K562 (cell line): ENCODE measurements at regions not wholly inside any gene's neighbourhood (a gene's known extent, or its start where the extent isn't known, plus 50 kb on each side); places are given as distances from the start of the nearest gene placed in this dataset.

Experiments used
- ATAC-seq: fragments of 200-7000 bp; cut with Tn5 transposase; 3 replicates; pipeline ENCODE4 v1.9.1; 2020; ENCODE audit warnings: moderate library complexity
- BruUV-seq: library from RNA; stranded (reverse); fragments of 400-500 nt; replicated peaks from 2 replicates; lab custom pipeline; 2021; lab: Mats Ljungman, UMichigan
- CTCF ChIA-PET: fragments of 300-600 bp; formaldehyde crosslinking; extraction: SDS; loops from one replicate; lab custom pipeline; 2021; ENCODE audit warnings: low intra/inter-chr PET ratio; lab: Yijun Ruan, JAX
- POLR2A ChIA-PET: fragments of 300-600, 350-650 bp; sonication (Branson Sonifier 250); formaldehyde crosslinking; extraction: SDS; loops from one replicate; lab custom pipeline; 2021; ENCODE audit warnings: antibody characterized with exemption, inconsistent platforms; lab: Yijun Ruan, JAX
- DNase-seq, 4 experiments: peaks; one replicate each; pipeline versions ENCODE4 v3.0.0 to v3.0.0-alpha.2; 2011 to 2018; ENCODE audit warnings: low spot score in 3 of 4, mixed read lengths in 3 of 4; ENCODE audit errors: extremely low read depth in 1 of 4
- FAIRE-seq: peaks from 2 replicates; lab custom pipeline; 2011; peaks lifted over from hg19 to GRCh38; lab: Jason Lieb, UNC
- H2AFZ ChIP-seq: 2 replicates; pipeline ENCODE4 v1.6.0; 2011; ENCODE audit warnings: low read depth, low read length, control low read depth, inconsistent platforms
- H3K27ac ChIP-seq: fragments of 200-600 bp; 3 replicates; pipeline ENCODE4 v1.8.0; 2011; ENCODE audit warnings: low read depth, mild to moderate bottlenecking, control low read depth, inconsistent platforms, low read length, moderate library complexity, mixed read lengths; ENCODE audit errors: extremely low read depth
- H3K27me3 ChIP-seq, 2 experiments: fragments of 300-600 bp in 1 of 2; 2 replicates in 1 of 2; 3 replicates in 1 of 2; pipeline versions ENCODE4 v1.6.0 to v1.8.0; 2011; ENCODE audit warnings: inconsistent platforms in 2 of 2, low read length in 2 of 2, mild to moderate bottlenecking in 1 of 2, mixed read lengths in 1 of 2, moderate library complexity in 1 of 2; ENCODE audit not compliant: control insufficient read depth in 2 of 2, insufficient read depth in 2 of 2
- H3K36me3 ChIP-seq: fragments of 300-600 bp; 3 replicates; pipeline ENCODE4 v1.8.0; 2011; ENCODE audit warnings: mild to moderate bottlenecking, low read length, inconsistent platforms; ENCODE audit not compliant: control insufficient read depth, insufficient read depth
- H3K4me1 ChIP-seq, 2 experiments: fragments of 200-600 bp in 1 of 2; replicated peaks in 1 of 2; 2 replicates in 1 of 2; 3 replicates in 1 of 2; pipeline versions ENCODE4 v1.5.1 to v1.8.0; 2011; ENCODE audit warnings: inconsistent platforms in 2 of 2, low read length in 2 of 2, mild to moderate bottlenecking in 1 of 2, mixed read lengths in 1 of 2, moderate library complexity in 1 of 2; ENCODE audit not compliant: control insufficient read depth in 2 of 2, insufficient read depth in 2 of 2
- H3K4me2 ChIP-seq: 2 replicates; pipeline ENCODE4 v1.6.1; 2011; ENCODE audit warnings: low read length, control low read depth, inconsistent platforms, mixed read lengths; ENCODE audit not compliant: insufficient read depth
- H3K4me3 ChIP-seq: fragments of 200-600 bp; sonication (generic), shearing (Covaris generic); 2 replicates; pipeline ENCODE4 v1.5.1; 2016; ENCODE audit warnings: control low read depth, inconsistent platforms
- H3K79me2 ChIP-seq: fragments of 200-600 bp; 3 replicates; pipeline ENCODE4 v1.8.0; 2011; ENCODE audit warnings: low read length, inconsistent platforms; ENCODE audit not compliant: control insufficient read depth, insufficient read depth
- H3K9ac ChIP-seq, 2 experiments: 2 replicates each; pipeline versions ENCODE4 v1.6.0 to v1.6.1; 2011; ENCODE audit warnings: low read depth in 2 of 2, low read length in 2 of 2, control low read depth in 1 of 2, inconsistent platforms in 1 of 2, mild to moderate bottlenecking in 1 of 2, mixed read lengths in 1 of 2; ENCODE audit not compliant: insufficient read depth in 1 of 2
- H3K9me1 ChIP-seq: one replicate; pipeline ENCODE4 v1.6.0; 2011; ENCODE audit warnings: inconsistent platforms, mild to moderate bottlenecking, low read length, moderate library complexity; ENCODE audit not compliant: control insufficient read depth, insufficient read depth
- H3K9me3 ChIP-seq: replicated peaks from 2 replicates; pipeline ENCODE4 v1.5.1; 2011; ENCODE audit warnings: low read depth, low read length, inconsistent platforms; ENCODE audit not compliant: control insufficient read depth, insufficient read depth
- H4K20me1 ChIP-seq: replicated peaks from 2 replicates; pipeline ENCODE4 v1.6.1; 2011; ENCODE audit warnings: low read length, inconsistent platforms, mixed read lengths; ENCODE audit not compliant: control insufficient read depth, insufficient read depth
- CBFB ChIP-seq: sonication (generic); formaldehyde crosslinking; IDR thresholded peaks from 2 replicates; pipeline ENCODE4 v1.4.0; 2020; ENCODE audit warnings: mild to moderate bottlenecking, missing genetic modification reagents
- CSDE1 ChIP-seq, 2 experiments: fragments of 450-650 bp; IDR thresholded peaks; 2 replicates each; pipeline ENCODE4 v1.6.1; 2016; ENCODE audit warnings: mild to moderate bottlenecking in 1 of 2
- FIP1L1 ChIP-seq: fragments of 200-400 bp; formaldehyde crosslinking; IDR thresholded peaks from 2 replicates; pipeline ENCODE4 v1.6.1; 2018; ENCODE audit warnings: mild to moderate bottlenecking, low read depth, low read length; ENCODE audit not compliant: poor library complexity, severe bottlenecking
- KLF16 ChIP-seq: IDR thresholded peaks from 2 replicates; pipeline ENCODE4 v1.6.1; 2016; ENCODE audit warnings: antibody characterized with exemption
- POLR2H ChIP-seq: IDR thresholded peaks from 2 replicates; pipeline ENCODE4 v1.6.1; 2016; ENCODE audit warnings: missing genetic modification characterization, low read depth, mild to moderate bottlenecking, control low read depth, missing compliant biosample characterization, moderate library complexity
- RBM25 ChIP-seq: fragments of 200-400 bp; formaldehyde crosslinking; IDR thresholded peaks from 2 replicates; pipeline ENCODE4 v1.6.1; 2018; ENCODE audit warnings: low read length, low read depth, moderate library complexity; ENCODE audit not compliant: severe bottlenecking
- STAT5A ChIP-seq: IDR thresholded peaks from 2 replicates; pipeline ENCODE4 v1.6.1; 2012; ENCODE audit warnings: low read length, inconsistent platforms, borderline replicate concordance
- WGBS: fragments of 100-300 bp; shearing (Covaris generic); methylation state at CpG from one replicate; pipeline ENCODE4 v1.1.6; 2016; ENCODE audit warnings: low coverage, mixed read lengths; ENCODE audit not compliant: insufficient coverage; ENCODE audit errors: missing lambda C conversion rate; 5-methylcytosine and 5-hydroxymethylcytosine counted together
- in situ Hi-C: fragments of 300-500 bp; cut with MboI; formaldehyde crosslinking; loops from 4 replicates; pipeline ENCODE4 v1.15.0; 2018; ENCODE audit warnings: inconsistent platforms, mixed read lengths
- intact Hi-C: fragments of 100-400 bp; cut with micrococcal nuclease; formaldehyde crosslinking; loops from 2 replicates; pipeline ENCODE4 v1.14.2; 2022

- no peak for DNase-seq
- Histone ChIP-seq H3K36me3 (no peaks in the 10 kb centered on the region), H3K9me3 (no peaks in the 10 kb centered on the region), H3K27ac (no peak overlapping the region), H3K27me3 (no peaks in the 10 kb centered on the region; a peak in 1 of 5 replicates), H3K4me1 (no peaks in the 10 kb centered on the region), H3K9ac (no peak overlapping the region), H3K4me2 (no peak overlapping the region), H3K4me3 (no peak overlapping the region), H4K20me1 (no peaks in the 10 kb centered on the region), H2AFZ (no peak overlapping the region), H3K9me1 (no peaks in the 10 kb centered on the region), H3K79me2 (no peaks in the 10 kb centered on the region)
- in situ Hi-C loops (loop anchor here (25.0 kb wide), 2 partner anchors 1435 to 1685 kb away; partner anchors contain the start of gene MAFB), intact Hi-C loops (no loop called here)
- ChIA-PET POLR2A (no interaction called here), CTCF (no interaction called here)
- FAIRE-seq, result no peak
- WGBS, result 3% methylated on average over 6 of the region's 6 CpGs
- no TSS peak for BruUV-seq
- ATAC-seq, result no peak
- TF ChIP-seq CSDE1 (IDR thresholded peaks at IDR 0.05), result no peak
- TF ChIP-seq RBM25, result peak; percentile 60
Observed at GRCh38 chr20:39252035-39252434, 289.9 kb downstream of the DHX35 start.

- H3K9me1 ChIP-seq, result no peaks in the 10 kb centered on the region
- in situ Hi-C loops (loop anchor here (25.0 kb wide), 2 partner anchors 1438 to 1688 kb away; partner anchors contain the start of gene MAFB), intact Hi-C loops (no loop called here)
- DNase-seq, result no peak
- CTCF ChIA-PET, result no interaction called here
- H2AFZ ChIP-seq, result no peak overlapping the region
- no peaks in the 10 kb centered on the region for H3K36me3 ChIP-seq
- no peak for ATAC-seq
- H3K4me1 ChIP-seq, result no peaks in the 10 kb centered on the region
- TF ChIP-seq FIP1L1, result no peak
- TF ChIP-seq STAT5A, result no peak
- TF ChIP-seq CBFB (CRISPR knock-in tag), result no peak
- no peak for TF ChIP-seq KLF16
- no peak for TF ChIP-seq POLR2H (tag)
- TF ChIP-seq, all 486 proteins: peak for 0
- BruUV-seq, result no TSS peak
- no peak for FAIRE-seq
- H3K79me2 ChIP-seq, result no peaks in the 10 kb centered on the region
- H3K9me3 ChIP-seq, result no peaks in the 10 kb centered on the region
- H3K9ac ChIP-seq, result no peak overlapping the region
- H3K4me3 ChIP-seq, result no peak overlapping the region
- 0% methylated on average over 4 of the region's 4 CpGs for WGBS
- no peak overlapping the region for H3K27ac ChIP-seq
- POLR2A ChIA-PET, result interaction anchor here (0.6 to 1.0 kb wide), 3 partner anchors 37 to 1836 kb away, joined by 3 to 4 read pairs (median 3); no protein-coding TSS in a partner anchor
- H3K27me3 ChIP-seq, result no peaks in the 10 kb centered on the region; a peak in 1 of 5 replicates
- H3K4me2 ChIP-seq, result no peak overlapping the region
- H4K20me1 ChIP-seq, result no peaks in the 10 kb centered on the region
Observed at GRCh38 chr20:39249798-39250197, 287.7 kb downstream of the DHX35 start.
